ENCODE measurements at regions not wholly inside any gene's neighbourhood (a gene's known extent, or its start where the extent isn't known, plus 50 kb on each side); places are given as distances from the start of the nearest gene placed in this dataset.

DNA sequence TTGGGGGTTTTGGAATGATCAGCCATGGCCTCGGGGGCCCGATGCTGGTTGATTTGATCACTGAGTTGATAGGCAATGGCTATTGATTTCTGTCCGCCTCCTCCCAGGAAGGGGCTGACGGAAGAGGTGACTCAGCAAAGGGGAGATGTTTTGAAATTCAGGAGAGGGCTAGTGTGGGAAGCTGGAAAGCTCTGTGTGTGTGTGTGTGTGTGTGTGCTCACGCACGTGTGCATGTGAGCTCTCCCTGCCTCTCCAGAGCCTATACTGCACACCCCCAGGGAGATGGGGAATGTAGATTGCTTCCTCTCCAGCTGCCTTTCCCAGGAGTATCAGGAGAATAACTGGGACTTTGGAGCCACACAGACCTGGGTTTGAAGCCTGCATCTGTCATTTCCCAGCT is 184.9 kb upstream of the MYL2 start:
- no peaks in the 10 kb centered on the region for H3K9me2 ChIP-seq (replicated peaks; ENCODE audit: control insufficient read depth, low read length)
- no peak overlapping the region for H3K4me3 ChIP-seq (ENCODE audit: low read length)
- no peak overlapping the region for H3K27ac ChIP-seq (ENCODE audit: low read depth, low read length)
- no peaks in the 10 kb centered on the region for H3K36me3 ChIP-seq (ENCODE audit: control insufficient read depth, low read length)
- H3K4me2 ChIP-seq (ENCODE audit: low read length): no peak overlapping the region
- TF ChIP-seq, protein P1, sequence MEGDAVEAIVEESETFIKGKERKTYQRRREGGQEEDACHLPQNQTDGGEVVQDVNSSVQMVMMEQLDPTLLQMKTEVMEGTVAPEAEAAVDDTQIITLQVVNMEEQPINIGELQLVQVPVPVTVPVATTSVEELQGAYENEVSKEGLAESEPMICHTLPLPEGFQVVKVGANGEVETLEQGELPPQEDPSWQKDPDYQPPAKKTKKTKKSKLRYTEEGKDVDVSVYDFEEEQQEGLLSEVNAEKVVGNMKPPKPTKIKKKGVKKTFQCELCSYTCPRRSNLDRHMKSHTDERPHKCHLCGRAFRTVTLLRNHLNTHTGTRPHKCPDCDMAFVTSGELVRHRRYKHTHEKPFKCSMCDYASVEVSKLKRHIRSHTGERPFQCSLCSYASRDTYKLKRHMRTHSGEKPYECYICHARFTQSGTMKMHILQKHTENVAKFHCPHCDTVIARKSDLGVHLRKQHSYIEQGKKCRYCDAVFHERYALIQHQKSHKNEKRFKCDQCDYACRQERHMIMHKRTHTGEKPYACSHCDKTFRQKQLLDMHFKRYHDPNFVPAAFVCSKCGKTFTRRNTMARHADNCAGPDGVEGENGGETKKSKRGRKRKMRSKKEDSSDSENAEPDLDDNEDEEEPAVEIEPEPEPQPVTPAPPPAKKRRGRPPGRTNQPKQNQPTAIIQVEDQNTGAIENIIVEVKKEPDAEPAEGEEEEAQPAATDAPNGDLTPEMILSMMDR (IDR thresholded peaks at IDR 0.05; ENCODE audit: low read depth, low read length, poor library complexity, severe bottlenecking): no peak
- no peak for TF ChIP-seq EZH2phosphoT487 (IDR thresholded peaks at IDR 0.05; ENCODE audit: borderline replicate concordance, low read length)
- no peaks in the 10 kb centered on the region for H3K9me3 ChIP-seq (ENCODE audit: control insufficient read depth, insufficient read depth, low read length)
- no peaks in the 10 kb centered on the region for H3F3A ChIP-seq (ENCODE audit: control insufficient read depth, insufficient read depth)
- H4K20me1 ChIP-seq (ENCODE audit: control insufficient read depth, insufficient read depth, low read depth, low read length): no peaks in the 10 kb centered on the region; the same call in 1 of the 2 replicates
- peaks cover 13% of the 10 kb centered on the region for H3K27me3 ChIP-seq (ENCODE audit: control insufficient read depth, low read length)
- no peaks in the 10 kb centered on the region for H3K4me1 ChIP-seq (ENCODE audit: control insufficient read depth, low read length)
- no peaks in the 10 kb centered on the region for H3K79me2 ChIP-seq (ENCODE audit: control insufficient read depth, low read length)

DNA sequence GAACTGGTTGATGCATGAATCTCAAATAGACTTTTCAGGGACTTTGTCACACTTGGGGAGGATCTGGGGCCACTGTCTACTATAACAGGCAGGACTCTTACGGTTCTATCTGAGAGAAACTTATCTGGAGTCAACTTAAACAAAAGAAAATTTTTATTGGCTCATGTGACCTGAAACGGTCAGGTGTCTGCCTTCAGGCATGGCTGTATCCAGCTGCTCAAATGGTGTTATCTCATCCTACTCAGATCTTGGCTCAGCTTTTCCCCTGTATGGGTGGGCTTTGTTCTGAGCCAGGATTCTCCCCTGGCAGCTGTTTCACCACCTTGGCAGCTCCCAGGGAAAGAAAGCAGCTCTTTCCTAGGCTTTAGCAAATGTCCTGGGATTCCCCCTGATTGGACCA is 183.2 kb upstream of the MYL2 start:
- H3K9me3 ChIP-seq (ENCODE audit: control insufficient read depth, insufficient read depth, low read length): no peaks in the 10 kb centered on the region
- no peaks in the 10 kb centered on the region for H3K4me1 ChIP-seq (ENCODE audit: control insufficient read depth, low read length)
- TF ChIP-seq EZH2phosphoT487 (IDR thresholded peaks at IDR 0.05; ENCODE audit: borderline replicate concordance, low read length): no peak
- TF ChIP-seq, protein P1 (IDR thresholded peaks at IDR 0.05; ENCODE audit: low read depth, low read length, poor library complexity, severe bottlenecking): no peak
- no peaks in the 10 kb centered on the region for H3K36me3 ChIP-seq (ENCODE audit: control insufficient read depth, low read length)
- H3K27ac ChIP-seq (ENCODE audit: low read depth, low read length): no peak overlapping the region
- no peaks in the 10 kb centered on the region for H3K9me2 ChIP-seq (replicated peaks; ENCODE audit: control insufficient read depth, low read length)
- no peak overlapping the region for H3K4me3 ChIP-seq (ENCODE audit: low read length)
- no peak overlapping the region for H3K4me2 ChIP-seq (ENCODE audit: low read length)
- H3K27me3 ChIP-seq (ENCODE audit: control insufficient read depth, low read length): peaks cover 23% of the 10 kb centered on the region
- H4K20me1 ChIP-seq (ENCODE audit: control insufficient read depth, insufficient read depth, low read depth, low read length): no peaks in the 10 kb centered on the region; the same call in 1 of the 2 replicates
- no peaks in the 10 kb centered on the region for H3K79me2 ChIP-seq (ENCODE audit: control insufficient read depth, low read length)
- no peaks in the 10 kb centered on the region for H3F3A ChIP-seq (ENCODE audit: control insufficient read depth, insufficient read depth)

DNA sequence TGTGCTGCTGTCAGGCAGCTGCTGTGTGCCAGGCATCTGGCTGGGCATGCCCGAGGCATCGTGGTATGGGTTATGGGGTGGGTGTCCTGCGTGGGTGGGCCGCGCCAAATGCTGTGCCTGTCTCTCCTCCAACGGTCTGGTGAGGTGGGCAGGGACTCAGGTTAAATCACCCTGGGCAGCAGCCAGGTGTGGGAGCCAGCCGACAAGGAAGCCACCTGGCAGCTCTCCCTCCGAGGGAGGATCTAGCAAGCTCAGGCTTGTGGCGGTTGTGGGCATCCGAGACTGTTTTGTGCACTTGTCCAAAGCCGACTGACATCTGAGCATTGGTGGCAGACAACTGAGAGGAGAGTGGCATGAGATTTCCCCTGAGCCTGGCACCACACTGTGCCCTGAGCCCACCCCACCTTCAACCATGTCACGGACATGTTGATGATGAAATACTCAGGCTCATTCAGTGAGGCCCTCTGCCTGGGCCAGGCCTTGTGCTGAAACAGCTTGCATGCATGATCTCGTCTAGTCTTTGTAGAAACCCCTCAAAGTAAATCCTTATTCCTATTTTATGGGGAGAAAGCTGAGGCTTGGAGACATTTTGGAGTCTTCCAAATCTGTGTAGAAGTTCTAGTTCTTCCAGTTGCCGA is 181.8 kb upstream of the MYL2 start:
- Histone ChIP-seq H3K27me3 (ENCODE audit: control insufficient read depth, low read length) (peaks cover 31% of the 10 kb centered on the region), H3K9me2 (replicated peaks; ENCODE audit: control insufficient read depth, low read length) (no peaks in the 10 kb centered on the region), H3K4me1 (ENCODE audit: control insufficient read depth, low read length) (no peaks in the 10 kb centered on the region), H3K36me3 (ENCODE audit: control insufficient read depth, low read length) (no peaks in the 10 kb centered on the region), H4K20me1 (ENCODE audit: control insufficient read depth, insufficient read depth, low read depth, low read length) (no peaks in the 10 kb centered on the region; the same call in 1 of the 2 replicates), H3K4me3 (ENCODE audit: low read length) (no peak overlapping the region), H3K4me2 (ENCODE audit: low read length) (no peak overlapping the region), H3K27ac (ENCODE audit: low read depth, low read length) (no peak overlapping the region), H3F3A (ENCODE audit: control insufficient read depth, insufficient read depth) (no peaks in the 10 kb centered on the region), H3K9me3 (ENCODE audit: control insufficient read depth, insufficient read depth, low read length) (no peaks in the 10 kb centered on the region), H3K79me2 (ENCODE audit: control insufficient read depth, low read length) (no peaks in the 10 kb centered on the region)
- TF ChIP-seq EZH2phosphoT487 (IDR thresholded peaks at IDR 0.05; ENCODE audit: borderline replicate concordance, low read length): no peak
- TF ChIP-seq, protein P1 (IDR thresholded peaks at IDR 0.05; ENCODE audit: low read depth, low read length, poor library complexity, severe bottlenecking): no peak
